HG03159 (cell line): ENCODE measurements at regions not wholly inside any gene's neighbourhood (a gene's known extent, or its start where the extent isn't known, plus 50 kb on each side); places are given as distances from the start of the nearest gene placed in this dataset.
"Not testable (repeated sequence)": the region's sequence is repeated elsewhere in the genome, so short reads cannot be mapped to it uniquely, and the experiment has no call there.

Experiments
- ATAC-seq: cut with Tn5 transposase; IDR thresholded peaks from one replicate; pipeline ENCODE4 v1.9.1; 2021; ENCODE audit warnings: mild to moderate bottlenecking, moderate library complexity; ENCODE audit not compliant: unreplicated experiment

GRCh38 chr13:56020425-56020824 lies 1120.3 kb upstream of the PRR20A start:
- ATAC-seq: no peak

DNA sequence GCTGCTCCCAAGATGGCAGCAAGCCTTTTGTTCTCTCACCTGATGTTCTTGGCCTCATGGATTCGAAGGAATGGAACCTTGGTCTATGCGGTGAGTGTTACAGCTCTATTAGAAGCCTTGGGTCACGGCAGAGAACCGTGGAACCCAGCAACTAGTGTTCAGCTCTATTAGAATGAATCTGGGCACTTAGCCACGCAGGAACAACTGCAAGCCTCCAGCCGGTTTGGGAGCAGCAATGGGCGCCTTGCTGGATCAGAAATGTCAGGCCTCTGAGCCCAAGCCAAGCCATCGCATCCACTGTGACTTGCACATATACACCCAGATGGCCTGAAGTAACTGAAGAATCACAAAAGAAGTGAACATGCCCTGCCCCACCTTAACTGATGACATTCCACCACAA lies 1100.7 kb upstream of the PRR20A start:
- ATAC-seq: no peak

DNA sequence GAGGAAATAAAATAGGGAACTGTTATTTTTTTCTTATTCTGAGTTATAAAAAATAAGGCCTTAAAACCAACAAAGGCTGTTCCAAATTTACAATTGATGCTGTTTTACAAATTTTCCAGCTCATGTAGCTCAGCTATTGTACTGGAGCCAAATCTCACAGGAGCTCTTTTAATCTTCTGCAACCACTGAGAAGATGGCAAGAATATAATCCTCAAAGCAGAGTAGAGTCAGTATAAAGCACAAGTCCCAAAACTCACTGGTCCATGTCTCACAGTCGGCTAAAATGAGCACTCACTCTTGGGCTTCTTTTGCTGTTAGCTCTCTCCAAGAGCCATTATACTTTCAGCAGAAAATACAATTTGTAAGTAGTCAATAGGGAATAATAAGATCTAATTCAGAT lies 1074.4 kb upstream of the PRR20A start:
- no peak for ATAC-seq

DNA sequence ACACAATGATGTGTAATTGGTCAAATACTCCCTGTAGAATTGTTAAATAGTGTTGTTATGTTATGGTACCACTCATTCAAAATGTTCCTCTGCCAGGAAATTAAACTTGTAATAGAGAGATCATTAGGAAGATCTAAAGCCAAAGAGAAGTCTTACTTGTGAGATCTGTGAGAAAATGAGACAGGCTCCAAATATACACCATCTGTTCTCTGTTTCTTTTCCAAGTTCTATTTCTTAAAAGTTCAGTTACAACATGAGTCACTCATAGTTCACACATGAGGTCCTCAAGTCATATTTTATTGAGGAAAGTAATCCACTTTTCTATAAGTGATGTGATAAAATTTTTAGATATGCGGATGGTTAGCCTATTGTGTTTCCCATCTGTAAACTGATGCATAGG lies 1038.1 kb upstream of the PRR20A start:
- ATAC-seq: no peak

GRCh38 chr13:56110751-56111150 lies 1030.0 kb upstream of the PRR20A start:
- ATAC-seq: no peak

DNA sequence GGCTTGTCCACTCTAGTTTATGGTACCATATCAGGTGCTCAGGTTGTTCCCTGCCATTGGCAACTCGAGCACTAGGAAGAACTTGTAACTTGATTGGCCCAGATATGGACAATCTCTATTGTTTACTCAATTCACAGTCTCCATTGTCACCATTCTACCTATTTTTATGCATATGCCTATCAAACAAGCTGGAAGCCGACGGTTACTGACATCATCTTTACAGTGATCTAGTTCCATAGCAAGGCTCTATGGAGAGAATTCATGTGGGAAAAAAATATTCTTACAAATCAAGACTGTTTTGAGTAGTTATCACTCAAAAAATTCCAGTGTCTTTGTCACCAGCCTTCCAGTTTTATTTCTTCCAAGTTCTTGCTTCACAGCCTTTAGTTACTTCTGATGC lies 1006.2 kb upstream of the PRR20A start:
- no peak for ATAC-seq

DNA sequence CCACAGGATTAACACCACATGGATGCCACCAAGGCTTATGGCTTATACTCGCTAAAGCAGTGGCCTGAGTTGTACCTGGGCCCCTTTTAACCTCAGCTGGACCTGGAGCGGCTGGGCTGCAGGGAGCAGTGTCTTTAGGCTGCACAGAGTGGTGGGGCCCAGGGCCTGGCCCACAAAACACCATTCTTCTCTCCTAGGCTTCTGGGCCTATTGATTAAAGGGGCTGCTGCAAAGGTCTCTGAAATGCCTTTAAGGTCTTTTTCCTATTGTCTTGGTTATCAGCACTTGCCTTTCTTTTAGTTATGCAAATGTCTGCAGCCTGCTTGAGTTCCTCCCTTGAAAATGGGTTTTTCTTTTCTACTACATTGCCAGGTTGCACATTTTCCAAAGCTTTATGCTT lies 973.9 kb upstream of the PRR20A start:
- ATAC-seq: no peak

- no peak for ATAC-seq
Observed at GRCh38 chr13:56168581-56168980, 972.1 kb upstream of the PRR20A start.

DNA sequence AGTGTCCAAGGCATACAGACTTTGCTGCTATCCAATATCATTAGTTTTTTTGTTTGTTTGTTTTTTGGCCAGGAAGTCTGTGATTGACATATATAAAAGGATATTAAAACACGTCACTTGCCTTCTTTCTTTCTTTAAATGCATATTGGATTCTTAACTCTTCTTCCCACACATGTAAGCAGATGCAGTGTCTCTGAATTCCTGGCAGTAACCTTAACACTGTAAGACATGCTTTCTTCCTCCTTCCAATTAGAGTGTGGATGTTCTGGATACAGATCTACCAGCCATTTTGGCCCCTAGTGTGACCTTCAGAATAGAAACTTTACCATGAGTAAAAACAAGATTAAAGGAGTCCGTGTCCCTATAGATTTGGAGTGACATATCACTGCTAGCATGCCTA lies 967.4 kb upstream of the PRR20A start:
- no peak for ATAC-seq

GRCh38 chr13:56182598-56182997 lies 958.1 kb upstream of the PRR20A start:
- ATAC-seq: no peak

DNA sequence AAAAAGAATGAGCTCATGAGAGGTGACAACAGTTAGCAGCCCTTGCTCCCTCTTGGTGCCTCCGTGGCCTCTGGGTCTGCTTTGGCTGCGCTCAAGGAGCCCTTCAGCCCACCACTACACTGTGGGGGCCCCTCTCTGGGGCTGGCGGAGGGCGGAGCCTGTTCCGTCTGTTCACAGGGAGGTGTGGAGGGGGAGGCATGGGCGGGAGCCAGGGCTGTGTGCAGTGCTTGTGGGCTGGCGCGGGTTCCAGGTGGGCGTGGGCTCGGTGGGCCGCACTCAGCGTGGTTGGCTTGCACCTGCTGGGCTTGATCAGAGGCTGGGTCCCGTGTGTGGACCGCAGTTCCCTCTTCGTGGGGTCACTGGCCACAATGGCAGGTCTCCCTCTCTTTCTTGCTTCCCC lies 953.4 kb upstream of the PRR20A start:
- ATAC-seq: no peak

DNA sequence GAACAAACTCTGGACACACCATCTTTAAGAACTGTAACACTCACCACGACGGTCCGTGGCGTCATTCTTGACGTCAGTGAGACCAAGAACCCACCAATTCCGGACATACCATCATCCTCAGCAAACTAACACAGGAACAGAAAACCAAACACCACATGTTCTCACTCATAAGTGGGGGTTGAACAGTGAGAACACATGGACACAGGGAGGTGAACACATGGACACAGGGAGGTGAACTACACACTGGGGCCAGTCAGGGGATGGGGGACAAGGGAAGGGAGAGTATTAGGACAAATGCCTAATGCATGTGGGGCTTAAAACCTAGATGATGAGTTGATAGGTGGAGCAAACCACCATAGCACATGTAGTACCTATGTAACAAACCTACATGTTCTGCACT lies 952.1 kb upstream of the PRR20A start:
- not testable (repeated sequence) for ATAC-seq

DNA sequence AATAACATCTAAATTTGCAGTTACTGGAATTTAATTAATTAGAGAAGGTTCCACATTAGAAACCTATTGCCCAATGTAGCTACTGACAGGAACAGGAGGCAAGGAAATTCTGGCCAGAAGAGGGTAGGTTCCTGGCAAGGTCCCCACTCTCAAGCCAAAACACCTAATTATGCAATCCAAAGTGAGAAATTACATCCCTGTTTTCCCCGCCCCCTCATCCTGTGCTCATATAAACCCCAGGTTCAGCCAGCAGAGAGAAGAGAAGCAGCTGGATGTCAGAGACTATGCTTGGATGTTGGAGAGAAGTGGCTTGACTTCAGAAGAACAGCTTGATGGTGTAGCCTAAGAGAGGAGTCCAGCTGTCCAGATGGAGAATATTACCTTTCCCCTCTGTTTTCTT lies 951.3 kb upstream of the PRR20A start:
- ATAC-seq: no peak

- no peak for ATAC-seq
Observed at GRCh38 chr13:56189978-56190377, 950.7 kb upstream of the PRR20A start.

DNA sequence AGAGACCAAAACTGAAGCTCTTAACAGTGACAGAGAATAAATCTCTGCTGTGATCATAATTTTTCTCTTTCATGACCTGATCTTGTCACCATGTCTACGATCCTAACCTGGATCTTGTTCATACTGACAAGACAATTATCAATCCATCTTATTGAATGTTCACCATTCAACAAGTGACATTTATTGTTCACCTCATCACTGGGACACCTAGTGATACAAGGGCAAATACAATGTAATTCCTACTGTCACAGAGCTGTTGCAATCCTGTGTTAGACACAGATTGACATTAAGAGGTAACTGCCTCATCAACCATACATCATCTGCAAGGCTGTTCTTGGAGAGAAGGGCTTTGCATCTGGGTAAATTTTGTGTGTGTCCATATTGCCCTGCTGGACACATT lies 942.4 kb upstream of the PRR20A start:
- no peak for ATAC-seq

DNA sequence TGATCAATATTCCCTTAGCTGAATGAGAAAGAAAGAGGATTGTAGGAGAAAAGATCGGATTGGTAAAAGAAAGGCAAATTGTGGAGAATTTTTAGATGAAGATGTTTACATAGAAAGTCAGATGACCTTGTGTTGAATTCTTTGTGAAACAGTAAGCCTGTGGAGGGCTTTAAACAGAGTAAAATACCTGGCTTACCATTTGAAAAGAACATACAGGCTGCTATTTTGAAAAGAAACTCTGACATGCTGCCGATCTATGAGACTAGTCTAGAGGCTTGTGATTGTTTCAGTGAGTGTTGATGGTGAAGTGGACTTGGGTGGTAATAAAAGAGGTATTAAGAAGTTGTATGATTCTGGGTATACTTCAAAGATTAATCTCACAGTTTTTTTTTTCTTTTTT lies 938.9 kb upstream of the PRR20A start:
- no peak for ATAC-seq

- ATAC-seq: no peak
Observed at GRCh38 chr13:56216221-56216620, 924.5 kb upstream of the PRR20A start.

DNA sequence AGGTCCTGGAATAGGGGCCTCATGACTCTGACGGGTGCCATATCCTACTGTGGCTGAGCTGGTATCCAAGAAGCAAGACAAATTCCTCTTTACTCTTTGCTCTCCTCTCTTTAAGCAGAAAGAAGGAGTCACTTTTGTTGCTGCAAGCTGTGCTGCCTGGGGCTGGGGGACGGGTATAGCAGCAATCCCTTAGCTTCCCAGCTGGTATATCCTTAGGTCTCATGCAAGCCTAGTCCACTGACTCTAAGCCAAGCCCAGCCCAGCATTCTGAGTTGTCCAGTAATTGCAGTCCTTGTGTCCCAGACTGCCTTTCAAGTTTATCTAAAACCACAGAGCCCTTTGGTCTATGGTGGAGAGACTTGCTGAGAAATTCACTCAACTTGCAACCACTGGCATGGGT lies 893.0 kb upstream of the PRR20A start:
- ATAC-seq: no peak

GRCh38 chr13:56271686-56272085 lies 869.0 kb upstream of the PRR20A start:
- ATAC-seq: no peak

- ATAC-seq: no peak
Observed at GRCh38 chr13:56283262-56283828, 857.4 kb upstream of the PRR20A start.

GRCh38 chr13:56299650-56300049 lies 841.1 kb upstream of the PRR20A start:
- no peak for ATAC-seq

DNA sequence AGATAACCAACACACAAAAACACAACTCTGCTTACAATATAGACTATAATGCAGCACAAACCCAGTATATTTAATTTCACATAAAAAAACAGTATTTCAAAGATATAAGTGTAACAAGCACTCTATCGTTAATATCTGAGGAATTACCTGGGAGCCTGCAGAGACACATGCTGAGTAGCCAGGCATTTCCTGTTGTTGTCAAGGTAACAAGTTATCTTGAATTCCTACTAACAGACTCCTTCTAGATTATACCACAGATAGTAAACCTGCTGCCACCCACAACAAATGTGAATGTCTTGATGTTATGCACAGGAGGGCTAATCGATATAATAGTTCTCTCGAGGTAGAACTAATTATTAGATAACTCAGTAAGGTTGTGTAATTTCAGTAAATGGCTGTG lies 826.0 kb upstream of the PRR20A start:
- no peak for ATAC-seq

DNA sequence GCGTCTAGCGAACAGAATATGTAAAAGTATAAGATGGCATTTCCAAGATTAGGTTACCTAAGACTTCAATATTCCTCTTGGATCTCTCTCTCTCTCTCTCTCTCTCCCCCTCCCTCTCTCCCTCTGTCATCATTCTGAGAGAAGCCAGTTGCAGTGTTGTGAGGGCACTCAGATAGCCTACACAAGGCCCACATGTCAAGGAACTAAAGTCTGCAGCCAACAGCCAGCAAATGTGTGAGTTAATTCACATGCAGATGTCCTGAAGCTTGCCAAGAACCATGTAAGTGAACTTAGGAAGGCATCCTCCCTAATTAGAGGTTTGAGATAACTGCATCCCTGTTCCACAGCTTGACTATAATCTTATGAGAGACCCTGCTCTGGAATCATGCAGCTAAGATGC lies 822.9 kb upstream of the PRR20A start:
- ATAC-seq: no peak

DNA sequence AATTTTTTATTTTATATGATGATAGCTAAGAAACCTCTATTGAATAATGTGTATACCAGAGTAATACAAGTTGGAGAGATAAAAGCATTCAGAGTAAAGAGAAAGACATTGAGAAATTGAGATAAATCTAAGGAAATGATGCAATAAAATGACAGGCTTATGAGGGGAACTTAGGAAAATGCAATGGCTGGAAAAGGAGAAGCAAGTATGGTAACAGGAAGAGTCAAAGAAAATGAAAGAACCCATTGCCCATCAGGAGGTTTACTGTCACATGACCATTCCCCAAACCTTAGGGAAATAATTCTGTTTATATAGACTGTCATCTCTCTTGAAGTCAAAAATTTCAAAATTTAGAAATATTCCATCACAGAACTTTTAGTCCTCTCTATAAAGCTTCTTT lies 808.0 kb upstream of the PRR20A start:
- no peak for ATAC-seq
